HG03354 (cell line): ENCODE measurements at regions not wholly inside any gene's neighbourhood (a gene's known extent, or its start where the extent isn't known, plus 50 kb on each side); places are given as distances from the start of the nearest gene placed in this dataset.
"Not testable (repeated sequence)": the region's sequence is repeated elsewhere in the genome, so short reads cannot be mapped to it uniquely, and the experiment has no call there.

Experiments
- ATAC-seq: cut with Tn5 transposase; IDR thresholded peaks from one replicate; pipeline ENCODE4 v1.9.1; 2021; ENCODE audit warnings: mild to moderate bottlenecking; ENCODE audit not compliant: unreplicated experiment, poor library complexity, severe bottlenecking

DNA sequence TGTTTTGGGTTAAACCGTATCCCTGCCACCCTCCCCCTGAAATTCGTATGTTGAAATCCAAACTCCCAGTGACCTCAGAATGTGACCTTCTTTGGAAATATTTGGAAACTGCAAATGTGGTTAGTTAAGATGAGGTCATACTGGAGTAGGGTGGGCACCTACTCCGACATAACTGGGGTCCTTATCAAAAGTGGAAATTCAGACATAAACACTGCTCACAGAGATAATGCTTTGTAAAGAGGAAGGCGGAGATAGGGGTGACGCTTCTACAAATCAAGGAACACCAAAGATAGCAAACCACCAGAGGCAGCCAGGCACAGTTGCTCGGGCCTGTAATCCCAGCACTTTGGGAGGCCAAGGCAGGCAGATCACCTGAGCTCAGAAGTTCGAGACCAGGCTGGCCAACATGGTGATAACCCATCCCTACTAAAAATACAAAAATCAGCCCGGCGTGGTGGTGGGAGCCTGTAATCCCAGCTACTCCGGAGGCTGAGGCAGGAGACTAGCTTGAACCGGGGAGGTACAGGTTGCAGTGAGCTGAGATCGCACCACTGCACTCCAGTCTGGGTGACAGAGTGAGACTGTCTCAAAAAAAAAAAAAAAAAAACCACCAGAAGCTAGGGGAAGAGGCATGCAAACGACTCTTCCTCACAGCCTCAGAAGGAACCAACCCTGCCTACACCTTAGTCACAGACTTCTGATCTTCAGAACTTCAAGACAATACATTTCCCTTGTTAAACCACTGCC is 51.1 kb upstream of the CHD2 start:
- peak; percentile 68 for ATAC-seq

DNA sequence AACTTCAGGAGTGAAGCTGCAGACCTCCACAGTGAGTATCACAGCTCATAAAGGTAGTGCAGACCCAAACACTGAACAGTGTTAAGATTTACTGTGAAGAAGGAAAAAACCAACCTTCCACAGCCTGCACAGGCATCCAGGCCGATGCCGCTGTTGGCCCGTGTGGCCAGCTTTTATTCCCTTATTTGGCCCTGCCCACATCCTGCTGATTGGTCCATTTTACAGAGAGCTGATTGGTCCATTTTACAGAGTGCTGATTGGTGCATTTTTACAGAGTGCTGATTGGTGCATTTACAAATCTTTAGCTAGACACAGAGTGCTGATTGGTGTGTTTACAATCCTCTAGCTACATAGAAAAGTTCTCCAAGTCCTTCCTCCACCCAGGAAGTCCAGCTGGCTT is 49.9 kb upstream of the CHD2 start:
- not testable (repeated sequence) for ATAC-seq
